NB4 (cell line): ENCODE measurements at regions not wholly inside any gene's neighbourhood (a gene's known extent, or its start where the extent isn't known, plus 50 kb on each side); places are given as distances from the start of the nearest gene placed in this dataset.

ENCODE experiments used
- DNase-seq: peaks from one replicate; pipeline ENCODE4 v3.0.0; 2010; ENCODE audit warnings: low read depth
- H3K4me3 ChIP-seq: one replicate; pipeline ENCODE4 v1.5.1; 2011; ENCODE audit warnings: mild to moderate bottlenecking, low read depth, low read length, moderate library complexity
- MYC ChIP-seq: IDR thresholded peaks from 2 replicates; pipeline ENCODE4 v1.6.1; 2011; ENCODE audit warnings: low read depth, low read length
- POLR2A ChIP-seq: IDR thresholded peaks from 2 replicates; pipeline ENCODE4 v1.6.1; 2011; ENCODE audit warnings: mild to moderate bottlenecking; ENCODE audit not compliant: insufficient read length; ENCODE audit errors: extremely low read depth
- TF ChIP-seq, protein P1 (sequence below): IDR thresholded peaks from 2 replicates; pipeline ENCODE4 v1.6.1; 2011; ENCODE audit warnings: low read depth, low read length
- TF ChIP-seq, protein P2 (sequence below): IDR thresholded peaks from one replicate; pipeline ENCODE4 v1.5.1; 2012; ENCODE audit warnings: low read depth, low read length

DNA sequence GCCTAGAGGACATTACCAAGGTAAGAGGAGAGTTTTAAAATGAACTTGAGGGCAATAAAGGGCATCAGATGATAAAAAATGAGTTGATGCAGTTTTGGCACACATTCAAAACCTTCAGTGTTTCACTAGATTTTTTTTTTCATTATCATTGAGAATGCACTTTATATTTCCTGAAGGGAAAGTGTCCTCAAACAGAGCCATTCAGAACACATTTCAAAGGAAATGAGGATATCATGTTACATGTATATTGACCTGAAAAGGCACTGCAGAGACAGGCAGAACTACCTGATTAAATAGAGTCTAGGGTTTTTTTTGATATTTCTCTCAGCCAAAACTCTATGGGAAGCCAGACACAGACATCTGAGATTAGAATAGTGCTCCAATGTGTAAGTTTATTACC lies 454.0 kb downstream of the NEBL start:
- no peak for DNase-seq
- no peak for TF ChIP-seq POLR2A
- TF ChIP-seq, protein P1, sequence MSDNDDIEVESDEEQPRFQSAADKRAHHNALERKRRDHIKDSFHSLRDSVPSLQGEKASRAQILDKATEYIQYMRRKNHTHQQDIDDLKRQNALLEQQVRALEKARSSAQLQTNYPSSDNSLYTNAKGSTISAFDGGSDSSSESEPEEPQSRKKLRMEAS, result no peak
- TF ChIP-seq, protein P2, sequence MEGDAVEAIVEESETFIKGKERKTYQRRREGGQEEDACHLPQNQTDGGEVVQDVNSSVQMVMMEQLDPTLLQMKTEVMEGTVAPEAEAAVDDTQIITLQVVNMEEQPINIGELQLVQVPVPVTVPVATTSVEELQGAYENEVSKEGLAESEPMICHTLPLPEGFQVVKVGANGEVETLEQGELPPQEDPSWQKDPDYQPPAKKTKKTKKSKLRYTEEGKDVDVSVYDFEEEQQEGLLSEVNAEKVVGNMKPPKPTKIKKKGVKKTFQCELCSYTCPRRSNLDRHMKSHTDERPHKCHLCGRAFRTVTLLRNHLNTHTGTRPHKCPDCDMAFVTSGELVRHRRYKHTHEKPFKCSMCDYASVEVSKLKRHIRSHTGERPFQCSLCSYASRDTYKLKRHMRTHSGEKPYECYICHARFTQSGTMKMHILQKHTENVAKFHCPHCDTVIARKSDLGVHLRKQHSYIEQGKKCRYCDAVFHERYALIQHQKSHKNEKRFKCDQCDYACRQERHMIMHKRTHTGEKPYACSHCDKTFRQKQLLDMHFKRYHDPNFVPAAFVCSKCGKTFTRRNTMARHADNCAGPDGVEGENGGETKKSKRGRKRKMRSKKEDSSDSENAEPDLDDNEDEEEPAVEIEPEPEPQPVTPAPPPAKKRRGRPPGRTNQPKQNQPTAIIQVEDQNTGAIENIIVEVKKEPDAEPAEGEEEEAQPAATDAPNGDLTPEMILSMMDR, result no peak
- no peak for TF ChIP-seq MYC
- no peak overlapping the region for H3K4me3 ChIP-seq

DNA sequence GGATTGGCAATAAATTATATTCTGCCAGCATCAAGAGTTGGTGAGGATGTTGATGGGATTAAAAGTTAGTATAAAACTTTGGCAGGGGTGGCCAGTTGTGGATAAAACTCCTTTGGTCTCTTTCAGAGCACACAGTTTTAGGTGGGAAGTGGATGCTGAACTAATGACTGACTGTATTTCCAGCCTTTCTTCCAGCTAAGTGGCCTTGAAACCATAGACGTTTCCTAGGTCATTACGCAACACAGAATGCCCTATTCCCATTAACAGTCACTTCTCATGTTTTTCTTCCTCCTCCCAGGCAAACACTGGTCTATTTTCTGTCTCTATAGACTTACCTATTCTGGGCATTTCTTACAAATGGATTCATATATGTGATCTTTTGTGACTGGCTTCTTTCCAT lies 467.4 kb downstream of the NEBL start:
- TF ChIP-seq MYC (no peak), POLR2A (no peak)
- TF ChIP-seq, protein P1, result no peak
- TF ChIP-seq, protein P2, result no peak
- no peak for DNase-seq
- H3K4me3 ChIP-seq, result no peak overlapping the region

DNA sequence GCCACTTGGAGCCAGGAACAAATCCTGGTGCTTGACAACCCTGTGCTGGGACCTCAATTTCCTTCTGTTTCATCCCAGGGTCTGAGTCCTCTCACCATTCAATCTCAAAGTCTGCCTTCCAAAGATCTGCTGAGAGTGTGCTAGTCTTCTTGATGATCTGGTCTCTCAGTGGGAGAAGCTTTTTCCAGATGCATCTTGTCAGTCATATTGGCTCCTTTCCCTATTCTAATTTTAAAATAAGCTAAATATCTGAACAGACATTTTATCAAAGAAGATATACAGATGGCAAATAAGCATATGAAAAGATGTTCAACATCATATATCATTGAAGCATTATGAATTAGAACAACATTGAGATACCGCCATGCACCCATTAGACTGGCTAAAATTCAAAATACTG lies 469.3 kb downstream of the NEBL start:
- TF ChIP-seq, protein P2, result no peak
- TF ChIP-seq, protein P1, result no peak
- TF ChIP-seq MYC (no peak), POLR2A (no peak)
- H3K4me3 ChIP-seq, result no peak overlapping the region
- no peak for DNase-seq

DNA sequence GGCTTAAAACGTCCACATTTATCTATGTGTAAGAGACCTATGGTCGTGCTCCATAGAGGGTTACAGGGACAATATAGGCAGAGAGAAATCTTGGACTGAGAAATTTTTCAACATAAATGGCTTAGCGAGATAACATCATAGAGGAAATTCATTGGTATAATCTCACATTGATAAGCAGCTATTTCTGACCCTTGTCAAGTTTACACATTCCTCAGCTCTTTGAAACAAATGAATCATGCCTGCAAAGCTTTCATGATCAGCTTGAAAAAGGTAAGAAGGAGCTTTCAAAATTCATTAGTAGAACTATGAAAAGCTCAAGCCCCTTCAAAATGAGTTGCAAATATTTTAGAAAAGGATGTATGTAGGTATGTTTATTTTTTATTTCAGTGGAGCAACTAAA lies 478.8 kb downstream of the NEBL start:
- no peak overlapping the region for H3K4me3 ChIP-seq
- TF ChIP-seq, protein P1, result no peak
- no peak for TF ChIP-seq MYC
- no peak for TF ChIP-seq POLR2A
- TF ChIP-seq, protein P2, result no peak
- DNase-seq, result no peak

DNA sequence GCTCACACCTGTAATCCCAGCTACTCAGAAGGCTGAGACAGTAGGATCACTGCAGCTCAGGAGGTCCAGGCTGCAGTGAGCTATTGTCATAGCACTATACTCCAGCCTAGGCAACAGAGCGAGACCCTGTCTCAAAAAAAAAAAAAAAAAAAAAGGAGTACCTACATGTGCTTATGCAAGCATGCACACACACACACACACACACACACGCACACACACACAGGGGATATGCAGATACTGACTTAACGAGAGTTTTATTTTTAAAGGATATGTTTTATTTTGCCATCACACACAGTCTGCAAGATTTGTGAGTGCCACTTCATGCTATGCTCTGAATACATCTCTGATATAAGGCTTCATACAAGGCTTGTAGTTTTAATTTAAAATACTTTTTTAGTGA lies 479.3 kb downstream of the NEBL start:
- TF ChIP-seq, protein P1, result no peak
- TF ChIP-seq POLR2A (no peak), MYC (no peak)
- TF ChIP-seq, protein P2, result no peak
- DNase-seq, result no peak
- H3K4me3 ChIP-seq, result no peak overlapping the region

DNA sequence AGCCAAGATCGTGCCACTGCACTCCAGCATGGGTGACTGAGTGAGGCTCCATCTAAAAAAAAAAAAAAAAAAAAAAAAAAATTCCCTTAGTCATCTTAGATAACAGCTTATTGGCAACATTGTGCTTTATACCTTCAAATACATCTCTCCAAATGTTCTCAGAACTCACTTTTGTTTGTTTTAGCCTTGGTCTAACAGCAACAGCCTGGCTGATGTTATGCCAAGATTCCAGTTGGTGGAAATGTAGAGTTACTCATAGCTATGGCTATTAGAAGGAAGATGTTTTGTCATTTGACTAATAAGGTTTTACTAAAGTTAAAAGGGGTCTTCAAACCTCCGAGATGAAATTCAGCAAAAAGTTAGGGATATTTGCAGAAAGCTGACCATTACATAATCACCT lies 481.4 kb downstream of the NEBL start:
- H3K4me3 ChIP-seq, result no peak overlapping the region
- TF ChIP-seq, protein P1, result no peak
- TF ChIP-seq POLR2A (no peak), MYC (no peak)
- TF ChIP-seq, protein P2, result no peak
- no peak for DNase-seq
